K562 (cell line): ENCODE measurements at regions not wholly inside any gene's neighbourhood (a gene's known extent, or its start where the extent isn't known, plus 50 kb on each side); places are given as distances from the start of the nearest gene placed in this dataset.

Source experiments
- BHLHE40 ChIP-seq: IDR thresholded peaks from 2 replicates; pipeline ENCODE4 v1.6.1; 2011; ENCODE audit warnings: low read length, improper control_type of control experiment
- E2F6 ChIP-seq, 2 experiments: IDR thresholded peaks; 2 replicates each; pipeline ENCODE4 v1.6.1; 2011; ENCODE audit warnings: borderline replicate concordance in 1 of 2, control low read depth in 1 of 2, low read depth in 1 of 2, low read length in 1 of 2, mild to moderate bottlenecking in 1 of 2, mixed read lengths in 1 of 2, moderate library complexity in 1 of 2; ENCODE audit not compliant: insufficient read depth in 1 of 2, insufficient read length in 1 of 2, poor library complexity in 1 of 2, severe bottlenecking in 1 of 2; ENCODE audit errors: extremely low read depth in 1 of 2
- EP300 ChIP-seq: IDR thresholded peaks from 2 replicates; pipeline ENCODE4 v1.6.1; 2012; ENCODE audit warnings: low read length, improper control_type of control experiment
- KLF13 ChIP-seq: fragments of 450-650 bp; IDR thresholded peaks from 2 replicates; pipeline ENCODE4 v1.6.1; 2016; ENCODE audit warnings: missing genetic modification characterization, low read depth, mild to moderate bottlenecking, missing compliant biosample characterization, moderate library complexity, borderline replicate concordance
- MEIS2 ChIP-seq: fragments of 450-650 bp; IDR thresholded peaks from 2 replicates; pipeline ENCODE4 v1.6.1; 2014; ENCODE audit warnings: mild to moderate bottlenecking; ENCODE audit not compliant: partially characterized antibody
- NFE2L1 ChIP-seq: fragments of 450-650 bp; IDR thresholded peaks from 2 replicates; pipeline ENCODE4 v1.6.1; 2016; ENCODE audit warnings: missing genetic modification characterization, low read depth, mild to moderate bottlenecking, missing compliant biosample characterization, moderate library complexity, borderline replicate concordance
- PURB ChIP-seq: sonication (generic); formaldehyde crosslinking; IDR thresholded peaks from 2 replicates; pipeline ENCODE4 v1.9.0; 2021; ENCODE audit warnings: low read depth, mild to moderate bottlenecking, missing genetic modification reagents
- SMAD3 ChIP-seq: fragments of 450-650 bp; formaldehyde crosslinking; conservative IDR thresholded peaks from 2 replicates; pipeline ENCODE4 v1.4.0; 2020; ENCODE audit warnings: mild to moderate bottlenecking
- TF ChIP-seq, protein P1 (sequence below): fragments of 450-650 bp; IDR thresholded peaks from 2 replicates; pipeline ENCODE4 v1.7.1; 2018; ENCODE audit warnings: mild to moderate bottlenecking, low read depth; ENCODE audit not compliant: partially characterized antibody
- TF ChIP-seq, protein P2 (sequence below), 3 experiments: IDR thresholded peaks in 2 of 3; conservative IDR thresholded peaks in 1 of 3; 2 replicates each; pipeline ENCODE4 v1.5.1; 2011 to 2012; ENCODE audit warnings: low read length in 3 of 3, mild to moderate bottlenecking in 3 of 3, control low read depth in 2 of 3, improper control_type of control experiment in 1 of 3, inconsistent platforms in 1 of 3, low read depth in 1 of 3, mixed read lengths in 1 of 3, moderate library complexity in 1 of 3; ENCODE audit not compliant: insufficient read depth in 2 of 3

- TF ChIP-seq, protein P1, sequence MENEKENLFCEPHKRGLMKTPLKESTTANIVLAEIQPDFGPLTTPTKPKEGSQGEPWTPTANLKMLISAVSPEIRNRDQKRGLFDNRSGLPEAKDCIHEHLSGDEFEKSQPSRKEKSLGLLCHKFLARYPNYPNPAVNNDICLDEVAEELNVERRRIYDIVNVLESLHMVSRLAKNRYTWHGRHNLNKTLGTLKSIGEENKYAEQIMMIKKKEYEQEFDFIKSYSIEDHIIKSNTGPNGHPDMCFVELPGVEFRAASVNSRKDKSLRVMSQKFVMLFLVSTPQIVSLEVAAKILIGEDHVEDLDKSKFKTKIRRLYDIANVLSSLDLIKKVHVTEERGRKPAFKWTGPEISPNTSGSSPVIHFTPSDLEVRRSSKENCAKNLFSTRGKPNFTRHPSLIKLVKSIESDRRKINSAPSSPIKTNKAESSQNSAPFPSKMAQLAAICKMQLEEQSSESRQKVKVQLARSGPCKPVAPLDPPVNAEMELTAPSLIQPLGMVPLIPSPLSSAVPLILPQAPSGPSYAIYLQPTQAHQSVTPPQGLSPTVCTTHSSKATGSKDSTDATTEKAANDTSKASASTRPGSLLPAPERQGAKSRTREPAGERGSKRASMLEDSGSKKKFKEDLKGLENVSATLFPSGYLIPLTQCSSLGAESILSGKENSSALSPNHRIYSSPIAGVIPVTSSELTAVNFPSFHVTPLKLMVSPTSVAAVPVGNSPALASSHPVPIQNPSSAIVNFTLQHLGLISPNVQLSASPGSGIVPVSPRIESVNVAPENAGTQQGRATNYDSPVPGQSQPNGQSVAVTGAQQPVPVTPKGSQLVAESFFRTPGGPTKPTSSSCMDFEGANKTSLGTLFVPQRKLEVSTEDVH, result no peak
- TF ChIP-seq, protein P2, sequence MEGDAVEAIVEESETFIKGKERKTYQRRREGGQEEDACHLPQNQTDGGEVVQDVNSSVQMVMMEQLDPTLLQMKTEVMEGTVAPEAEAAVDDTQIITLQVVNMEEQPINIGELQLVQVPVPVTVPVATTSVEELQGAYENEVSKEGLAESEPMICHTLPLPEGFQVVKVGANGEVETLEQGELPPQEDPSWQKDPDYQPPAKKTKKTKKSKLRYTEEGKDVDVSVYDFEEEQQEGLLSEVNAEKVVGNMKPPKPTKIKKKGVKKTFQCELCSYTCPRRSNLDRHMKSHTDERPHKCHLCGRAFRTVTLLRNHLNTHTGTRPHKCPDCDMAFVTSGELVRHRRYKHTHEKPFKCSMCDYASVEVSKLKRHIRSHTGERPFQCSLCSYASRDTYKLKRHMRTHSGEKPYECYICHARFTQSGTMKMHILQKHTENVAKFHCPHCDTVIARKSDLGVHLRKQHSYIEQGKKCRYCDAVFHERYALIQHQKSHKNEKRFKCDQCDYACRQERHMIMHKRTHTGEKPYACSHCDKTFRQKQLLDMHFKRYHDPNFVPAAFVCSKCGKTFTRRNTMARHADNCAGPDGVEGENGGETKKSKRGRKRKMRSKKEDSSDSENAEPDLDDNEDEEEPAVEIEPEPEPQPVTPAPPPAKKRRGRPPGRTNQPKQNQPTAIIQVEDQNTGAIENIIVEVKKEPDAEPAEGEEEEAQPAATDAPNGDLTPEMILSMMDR (IDR thresholded peaks at IDR 0.05 in 2 of 3, conservative IDR thresholded peaks at IDR 0.05 in 1 of 3; ENCODE audit: insufficient read depth in 2 of 3, low read depth in 1 of 3, low read length in 3 of 3), result no peak
- TF ChIP-seq NFE2L1 (tag), result no peak
- no peak for TF ChIP-seq EP300
- no peak for TF ChIP-seq PURB (CRISPR knock-in tag)
- no peak for TF ChIP-seq E2F6 (IDR thresholded peaks at IDR 0.05; ENCODE audit: borderline replicate concordance in 1 of 2, extremely low read depth in 1 of 2, insufficient read depth in 1 of 2, insufficient read length in 1 of 2, low read depth in 1 of 2, low read length in 1 of 2, poor library complexity in 1 of 2, severe bottlenecking in 1 of 2)
- TF ChIP-seq KLF13 (tag), result no peak
- TF ChIP-seq SMAD3 (CRISPR knock-in tag), result no peak
- TF ChIP-seq BHLHE40, result no peak
- TF ChIP-seq MEIS2, result no peak
Measured at GRCh38 chr20:41830702-41831101, 212.5 kb upstream of the CHD6 start.
